Spleen (tissue), 11 donors: ENCODE measurements at regions not wholly inside any gene's neighbourhood (a gene's known extent, or its start where the extent isn't known, plus 50 kb on each side); places are given as distances from the start of the nearest gene placed in this dataset.

ENCODE experiments used
- DNase-seq: peaks from one replicate; pipeline ENCODE4 v3.0.0-alpha.2; 2020
- H3K27ac ChIP-seq, 8 donors: fragments of 200-600 bp; sonication (generic) in 7 of 8; 1 replicate in 4 of 8; 2 replicates in 4 of 8; pipeline versions ENCODE4 v1.5.0 to v1.8.0; 2016 to 2021; ENCODE audit warnings: inconsistent platforms in 4 of 8, mild to moderate bottlenecking in 4 of 8, moderate library complexity in 1 of 8
- H3K27me3 ChIP-seq, 7 donors: fragments of 200-600 bp; sonication (generic) in 6 of 7; replicated peaks in 1 of 7; 1 replicate in 4 of 7; 2 replicates in 3 of 7; pipeline versions ENCODE4 v1.5.0 to v1.8.0; 2016 to 2021; ENCODE audit warnings: inconsistent platforms in 3 of 7, mild to moderate bottlenecking in 1 of 7
- H3K36me3 ChIP-seq, 6 donors: fragments of 200-600 bp; sonication (generic) in 5 of 6; 1 replicate in 4 of 6; 2 replicates in 2 of 6; pipeline versions ENCODE4 v1.5.0 to v1.8.0; 2016 to 2021; ENCODE audit warnings: inconsistent platforms in 2 of 6
- H3K4me1 ChIP-seq, 6 donors: fragments of 200-600 bp; sonication (generic) in 5 of 6; 1 replicate in 3 of 6; 2 replicates in 3 of 6; pipeline versions ENCODE4 v1.5.0 to v1.8.0; 2016 to 2021; ENCODE audit warnings: inconsistent platforms in 3 of 6
- H3K4me3 ChIP-seq, 8 donors: fragments of 200-600 bp; sonication (generic) in 7 of 8; 1 replicate in 4 of 8; 2 replicates in 4 of 8; pipeline versions ENCODE4 v1.5.0 to v1.8.0; 2016 to 2021; ENCODE audit warnings: inconsistent platforms in 4 of 8, mild to moderate bottlenecking in 4 of 8, moderate library complexity in 2 of 8
- H3K9me3 ChIP-seq, 8 donors: fragments of 200-600 bp; sonication (generic) in 7 of 8; 1 replicate in 4 of 8; 2 replicates in 4 of 8; pipeline versions ENCODE4 v1.5.0 to v1.8.0; 2016 to 2021; ENCODE audit warnings: inconsistent platforms in 4 of 8
- CTCF ChIP-seq, 11 experiments: fragments of 200-600 bp in 7 of 11; fragments of 450-650 bp in 4 of 11; sonication (generic) in 4 of 11; IDR thresholded peaks in 8 of 11; conservative IDR thresholded peaks in 3 of 11; 1 replicate in 7 of 11; 2 replicates in 4 of 11; pipeline versions ENCODE4 v1.4.0 to v1.8.0; 2016 to 2021; ENCODE audit warnings: antibody characterized with exemption in 11 of 11, inconsistent platforms in 4 of 11, mild to moderate bottlenecking in 1 of 11
- POLR2A ChIP-seq, 3 donors: fragments of 450-650 bp; IDR thresholded peaks; one replicate each; pipeline ENCODE4 v1.5.1; 2017; ENCODE audit warnings: antibody characterized with exemption in 3 of 3, mild to moderate bottlenecking in 1 of 3
- POLR2AphosphoS5 ChIP-seq, 3 donors: sonication (generic); formaldehyde crosslinking; IDR thresholded peaks; one replicate each; pipeline ENCODE4 v1.5.1; 2017; ENCODE audit warnings: antibody characterized with exemption in 3 of 3
- WGBS, 5 donors: extraction: QIAGEN DNeasy Blood & Tissue Kit in 3 of 5; methylation state at CpG; one replicate each; pipeline versions ENCODE4 v1.1.5 to v1.1.7; 2013 to 2018; 5-methylcytosine and 5-hydroxymethylcytosine counted together
- intact Hi-C: fragments of 100-400 bp; cut with DNase I; formaldehyde crosslinking; loops from one replicate; pipeline ENCODE4 v1.15.0; 2023; ENCODE audit warnings: low total_unique reads
- donor health status: healthy with polysubstance abuse.
- donor health status: DM: no; HTN: no; CAD: no; lungs with moderate emphysema.
- donor health status: DM: no; HTN: no; CAD: no.
- donor health status: Bipolar disorder and iron deficiency.
- donor health status: healthy.
- donor health status: DM: no; HTN: no; CAD: no.
- donor health status: DM: yes; HTN: yes; CAD: no.

GRCh38 chr9:3054017-3054586 lies 210.2 kb upstream of the PUM3 start:
- intact Hi-C loops, result no loop called here
- no peaks in the 10 kb centered on the region for H3K4me1 ChIP-seq
- TF ChIP-seq POLR2A (IDR thresholded peaks at IDR 0.05) (no peak), POLR2AphosphoS5 (IDR thresholded peaks at IDR 0.05) (no peak), CTCF (IDR thresholded peaks at IDR 0.05 in 8 of 11, conservative IDR thresholded peaks at IDR 0.05 in 3 of 11) (no peak)
- DNase-seq, result no peak
- H3K9me3 ChIP-seq, result no peaks in the 10 kb centered on the region
- H3K27me3 ChIP-seq, result no peaks in the 10 kb centered on the region
- no peak overlapping the region for H3K4me3 ChIP-seq
- H3K27ac ChIP-seq, result no peak overlapping the region
- no peaks in the 10 kb centered on the region for H3K36me3 ChIP-seq
- 88 to 95% (median 93%) methylated on average over 6 of the region's 6 CpGs for WGBS, 5 donors

- no peak overlapping the region for H3K4me3 ChIP-seq
- intact Hi-C loops, result no loop called here
- H3K27ac ChIP-seq, result no peak overlapping the region
- no peak for TF ChIP-seq POLR2AphosphoS5 (IDR thresholded peaks at IDR 0.05)
- no peak for TF ChIP-seq POLR2A (IDR thresholded peaks at IDR 0.05)
- TF ChIP-seq CTCF (IDR thresholded peaks at IDR 0.05 in 8 of 11, conservative IDR thresholded peaks at IDR 0.05 in 3 of 11), result no peak
- no peaks in the 10 kb centered on the region for H3K4me1 ChIP-seq
- DNase-seq, result no peak
- 57 to 72% (median 63%) methylated on average over 2 of the region's 2 CpGs for WGBS, 5 donors
- no peaks in the 10 kb centered on the region for H3K9me3 ChIP-seq
- H3K36me3 ChIP-seq, result no peaks in the 10 kb centered on the region
- no peaks in the 10 kb centered on the region for H3K27me3 ChIP-seq
Measured at GRCh38 chr9:3049636-3050035, 205.7 kb upstream of the PUM3 start.

GRCh38 chr9:3047912-3048311 lies 204.0 kb upstream of the PUM3 start:
- H3K4me1 ChIP-seq, result no peaks in the 10 kb centered on the region
- 64 to 98% (median 75%) methylated on average over 3 of the region's 3 CpGs for WGBS, 5 donors
- DNase-seq, result no peak
- no peaks in the 10 kb centered on the region for H3K36me3 ChIP-seq
- intact Hi-C loops, result no loop called here
- TF ChIP-seq POLR2AphosphoS5 (IDR thresholded peaks at IDR 0.05) (no peak), CTCF (IDR thresholded peaks at IDR 0.05 in 8 of 11, conservative IDR thresholded peaks at IDR 0.05 in 3 of 11) (no peak), POLR2A (IDR thresholded peaks at IDR 0.05) (no peak)
- no peaks in the 10 kb centered on the region for H3K9me3 ChIP-seq
- no peak overlapping the region for H3K27ac ChIP-seq
- H3K4me3 ChIP-seq, result no peak overlapping the region
- no peaks in the 10 kb centered on the region for H3K27me3 ChIP-seq

GRCh38 chr9:3045153-3045552 lies 201.3 kb upstream of the PUM3 start:
- 39 to 62% (median 49%) methylated on average over 1 of the region's 1 CpG for WGBS, 5 donors
- intact Hi-C loops, result no loop called here
- Histone ChIP-seq H3K27me3 (no peaks in the 10 kb centered on the region), H3K36me3 (no peaks in the 10 kb centered on the region), H3K4me3 (no peak overlapping the region), H3K9me3 (no peaks in the 10 kb centered on the region), H3K4me1 (no peaks in the 10 kb centered on the region), H3K27ac (no peak overlapping the region)
- DNase-seq, result no peak
- TF ChIP-seq POLR2A (IDR thresholded peaks at IDR 0.05), result no peak
- TF ChIP-seq CTCF (IDR thresholded peaks at IDR 0.05 in 8 of 11, conservative IDR thresholded peaks at IDR 0.05 in 3 of 11), result no peak
- TF ChIP-seq POLR2AphosphoS5 (IDR thresholded peaks at IDR 0.05), result no peak
